Gastrocnemius medialis (tissue), 4 donors: ENCODE measurements at regions not wholly inside any gene's neighbourhood (a gene's known extent, or its start where the extent isn't known, plus 50 kb on each side); places are given as distances from the start of the nearest gene placed in this dataset.
"Not testable (repeated sequence)": the region's sequence is repeated elsewhere in the genome, so short reads cannot be mapped to it uniquely, and the experiment has no call there.

Experiments used
- ATAC-seq, 2 donors: fragments of 150-250 bp; one replicate each; pipeline ENCODE4 v1.9.1; 2016
- DNase-seq, 2 donors: peaks; one replicate each; pipeline ENCODE4 v3.0.0-alpha.2; 2019
- H3K27ac ChIP-seq, 4 donors: fragments of 200-600 bp; sonication (generic); 1 replicate in 1 of 4; 2 replicates in 3 of 4; pipeline ENCODE4 v1.5.1; 2016 to 2018; ENCODE audit warnings: mild to moderate bottlenecking in 2 of 4, moderate library complexity in 1 of 4
- H3K27me3 ChIP-seq, 3 donors: fragments of 200-600 bp; sonication (generic) in 2 of 3; 1 replicate in 1 of 3; 2 replicates in 2 of 3; pipeline versions ENCODE4 v1.5.1 to v1.6.0; 2016 to 2019; ENCODE audit warnings: mild to moderate bottlenecking in 1 of 3, moderate library complexity in 1 of 3
- H3K36me3 ChIP-seq, 2 donors: fragments of 200-600 bp; sonication (generic) in 1 of 2; one replicate each; pipeline ENCODE4 v1.5.1; 2017 to 2018
- H3K4me1 ChIP-seq, 2 donors: fragments of 200-600 bp; sonication (generic) in 1 of 2; one replicate each; pipeline ENCODE4 v1.5.1; 2016 to 2017; ENCODE audit warnings: mild to moderate bottlenecking in 2 of 2
- H3K4me3 ChIP-seq, 4 donors: fragments of 200-600 bp; sonication (generic) in 3 of 4; 1 replicate in 1 of 4; 2 replicates in 3 of 4; pipeline ENCODE4 v1.5.1; 2016 to 2019; ENCODE audit warnings: mild to moderate bottlenecking in 2 of 4
- H3K9me3 ChIP-seq, 3 donors: fragments of 200-600 bp; sonication (generic) in 2 of 3; 1 replicate in 1 of 3; 2 replicates in 2 of 3; pipeline ENCODE4 v1.5.1; 2016 to 2019
- CTCF ChIP-seq, 5 experiments: fragments of 450-650 bp in 3 of 5; fragments of 200-600 bp in 2 of 5; sonication (generic) in 2 of 5; IDR thresholded peaks in 4 of 5; conservative IDR thresholded peaks in 1 of 5; 1 replicate in 4 of 5; 2 replicates in 1 of 5; pipeline ENCODE4 v1.5.1; 2016 to 2019; ENCODE audit warnings: antibody characterized with exemption in 5 of 5, mild to moderate bottlenecking in 3 of 5, moderate library complexity in 3 of 5
- POLR2A ChIP-seq, 2 donors: fragments of 450-650 bp; IDR thresholded peaks; one replicate each; pipeline ENCODE4 v1.6.1; 2017; ENCODE audit warnings: antibody characterized with exemption in 2 of 2, mild to moderate bottlenecking in 2 of 2, moderate library complexity in 2 of 2
- in situ Hi-C, 4 donors: fragments of 200-750 bp; cut with MboI; loops; one replicate each; pipeline versions ENCODE4 v1.15.0 to v1.8.0; 2017; ENCODE audit warnings: low sequenced_read_pairs in 4 of 4
- intact Hi-C: fragments of 100-400 bp; cut with DNase I; formaldehyde crosslinking; loops from one replicate; pipeline ENCODE4 v1.15.1; 2023; ENCODE audit warnings: low total_unique reads

- ATAC-seq (no peak), DNase-seq (no peak)
- H3K27me3 ChIP-seq: no peaks in the 10 kb centered on the region
- no peaks in the 10 kb centered on the region for H3K9me3 ChIP-seq
- no peak overlapping the region for H3K4me3 ChIP-seq
- H3K27ac ChIP-seq: no peak overlapping the region
- H3K36me3 ChIP-seq: no peaks in the 10 kb centered on the region
- in situ Hi-C loops: no loop called here
- TF ChIP-seq POLR2A (IDR thresholded peaks at IDR 0.05) (no peak), CTCF (IDR thresholded peaks at IDR 0.05 in 4 of 5, conservative IDR thresholded peaks at IDR 0.05 in 1 of 5) (no peak)
- H3K4me1 ChIP-seq: no peaks in the 10 kb centered on the region
- intact Hi-C loops: no loop called here
These were observed 74.0 kb upstream of the PROKR2 start for GRCh38 chr20:5390720-5391119.

- H3K4me3 ChIP-seq, H3K27ac ChIP-seq, H3K9me3 ChIP-seq, in situ Hi-C loops, intact Hi-C loops, H3K4me1 ChIP-seq, DNase-seq, ATAC-seq, H3K27me3 ChIP-seq, H3K36me3 ChIP-seq: not testable (repeated sequence)
These were observed 70.1 kb upstream of the PROKR2 start for GRCh38 chr20:5386846-5387245.

- H3K9me3 ChIP-seq, in situ Hi-C loops, H3K27me3 ChIP-seq, H3K4me1 ChIP-seq, H3K36me3 ChIP-seq, H3K4me3 ChIP-seq, intact Hi-C loops, H3K27ac ChIP-seq, ATAC-seq, DNase-seq: not testable (repeated sequence)
These were observed 64.8 kb upstream of the PROKR2 start for GRCh38 chr20:5381527-5381926.

GRCh38 chr20:5377484-5377883 is 60.7 kb upstream of the PROKR2 start:
- Histone ChIP-seq H3K36me3 (no peaks in the 10 kb centered on the region), H3K27me3 (no peaks in the 10 kb centered on the region), H3K4me3 (no peak overlapping the region), H3K4me1 (no peaks in the 10 kb centered on the region), H3K27ac (no peak overlapping the region), H3K9me3 (no peaks in the 10 kb centered on the region)
- TF ChIP-seq CTCF (IDR thresholded peaks at IDR 0.05 in 4 of 5, conservative IDR thresholded peaks at IDR 0.05 in 1 of 5): no peak
- no peak for TF ChIP-seq POLR2A (IDR thresholded peaks at IDR 0.05)
- ATAC-seq: no peak
- in situ Hi-C loops: no loop called here
- DNase-seq: no peak
- intact Hi-C loops: no loop called here

- H3K27ac ChIP-seq: no peak overlapping the region
- H3K4me3 ChIP-seq: no peak overlapping the region
- TF ChIP-seq POLR2A (IDR thresholded peaks at IDR 0.05) (no peak), CTCF (IDR thresholded peaks at IDR 0.05 in 4 of 5, conservative IDR thresholded peaks at IDR 0.05 in 1 of 5) (no peak)
- no peaks in the 10 kb centered on the region for H3K27me3 ChIP-seq
- no peaks in the 10 kb centered on the region for H3K9me3 ChIP-seq
- no peak for DNase-seq
- intact Hi-C loops (no loop called here), in situ Hi-C loops (no loop called here)
- H3K4me1 ChIP-seq: no peaks in the 10 kb centered on the region
- H3K36me3 ChIP-seq: no peaks in the 10 kb centered on the region
- no peak for ATAC-seq
These were observed 59.5 kb upstream of the PROKR2 start for GRCh38 chr20:5376228-5376627.

GRCh38 chr20:5374171-5374570 is 57.4 kb upstream of the PROKR2 start:
- no peak overlapping the region for H3K4me3 ChIP-seq
- no peaks in the 10 kb centered on the region for H3K9me3 ChIP-seq
- no peaks in the 10 kb centered on the region for H3K27me3 ChIP-seq
- intact Hi-C loops: no loop called here
- in situ Hi-C loops: no loop called here
- H3K36me3 ChIP-seq: no peaks in the 10 kb centered on the region
- H3K27ac ChIP-seq: no peak overlapping the region
- ATAC-seq (no peak), DNase-seq (no peak)
- H3K4me1 ChIP-seq: no peaks in the 10 kb centered on the region
- TF ChIP-seq CTCF (IDR thresholded peaks at IDR 0.05 in 4 of 5, conservative IDR thresholded peaks at IDR 0.05 in 1 of 5): no peak
- TF ChIP-seq POLR2A (IDR thresholded peaks at IDR 0.05): no peak
